Memory B cell (primary cell): ENCODE measurements at regions not wholly inside any gene's neighbourhood (a gene's known extent, or its start where the extent isn't known, plus 50 kb on each side); places are given as distances from the start of the nearest gene placed in this dataset.

Experiments
- ATAC-seq: fragments of 150-1000 bp; cut with Tn5 transposase; 2 replicates; pipeline ENCODE4 v1.10.0; 2021; ENCODE audit warnings: low read depth, mild to moderate bottlenecking, moderate library complexity
- DNase-seq, 2 donors: peaks; one replicate each; pipeline ENCODE4 v3.0.0; 2022; ENCODE audit warnings: low spot score in 2 of 2
- H3K27ac Mint-ChIP-seq: one replicate; pipeline ENCODE4 v1.8.0; 2022; ENCODE audit warnings: mild to moderate bottlenecking, moderate library complexity, mixed read lengths
- H3K27me3 Mint-ChIP-seq: one replicate; pipeline ENCODE4 v1.8.0; 2022; ENCODE audit warnings: mixed read lengths
- H3K36me3 Mint-ChIP-seq: one replicate; pipeline ENCODE4 v1.8.0; 2022; ENCODE audit warnings: mild to moderate bottlenecking, mixed read lengths
- H3K4me1 Mint-ChIP-seq: one replicate; pipeline ENCODE4 v1.8.0; 2022; ENCODE audit warnings: mixed read lengths
- H3K4me3 Mint-ChIP-seq: one replicate; pipeline ENCODE4 v1.8.0; 2022; ENCODE audit warnings: mild to moderate bottlenecking, moderate library complexity, mixed read lengths
- H3K9me3 Mint-ChIP-seq: one replicate; pipeline ENCODE4 v1.8.0; 2022; ENCODE audit warnings: mixed read lengths

DNA sequence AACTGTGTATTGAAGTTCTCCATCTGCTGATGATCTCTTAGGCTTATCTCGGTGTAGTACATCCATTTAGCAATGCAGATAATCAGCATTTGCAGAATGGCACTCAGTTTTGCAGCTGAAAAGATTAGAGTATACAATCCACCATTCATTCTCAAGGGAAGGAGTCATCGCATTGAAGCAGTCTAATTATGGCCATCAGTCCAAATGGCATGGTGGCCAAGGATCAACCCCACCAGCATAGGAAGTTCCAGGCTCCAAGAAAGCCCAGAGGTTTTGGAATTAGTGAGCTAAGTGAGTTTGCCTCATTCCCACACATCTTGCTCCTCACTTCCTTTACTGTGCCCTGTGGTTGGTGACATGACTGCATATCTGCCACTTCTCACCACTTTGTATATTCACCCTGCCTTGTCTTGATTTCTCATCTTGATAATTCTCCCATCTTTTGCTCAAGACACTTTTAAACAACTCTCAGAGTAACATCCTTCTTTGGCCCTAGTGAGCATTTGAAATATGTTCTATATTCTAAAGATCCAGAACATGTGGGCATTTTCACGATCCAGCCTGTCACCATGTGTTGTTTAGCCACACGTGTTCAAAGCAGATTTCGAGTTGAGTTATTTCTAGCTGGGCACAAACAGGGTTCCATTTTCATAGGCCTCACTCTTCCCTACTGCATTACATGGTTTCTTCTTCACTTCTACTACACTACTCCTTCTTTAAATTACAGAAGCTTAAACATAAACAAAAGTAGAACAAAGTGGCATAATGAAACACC is 1119.8 kb downstream of the TSN start:
- Mint-ChIP-seq H3K4me3 (no peak overlapping the region), H3K27ac (no peak overlapping the region), H3K9me3 (peaks cover 4% of the 10 kb centered on the region), H3K27me3 (no peaks in the 10 kb centered on the region), H3K4me1 (no peaks in the 10 kb centered on the region), H3K36me3 (no peaks in the 10 kb centered on the region)
- DNase-seq (no peak), ATAC-seq (no peak)

DNA sequence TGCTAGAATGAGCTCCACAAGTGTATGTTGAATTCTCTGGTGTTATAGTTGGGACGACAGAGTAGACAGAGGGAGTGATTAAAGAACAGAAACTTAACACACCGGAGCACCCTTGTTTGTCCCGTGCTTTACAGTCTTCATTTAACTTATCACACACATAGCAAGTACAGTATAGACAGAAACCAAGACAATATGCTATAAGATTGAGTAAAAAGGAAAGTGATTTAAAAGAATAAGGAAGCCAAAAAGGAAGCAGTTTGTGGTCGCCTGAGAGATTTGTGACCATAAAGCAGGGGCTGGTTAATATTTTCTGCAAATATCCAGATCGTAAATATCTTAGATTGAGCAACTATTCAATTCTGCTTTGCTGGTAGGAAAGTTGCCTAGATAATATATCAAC is 1128.4 kb downstream of the TSN start:
- no peaks in the 10 kb centered on the region for H3K9me3 Mint-ChIP-seq
- H3K4me3 Mint-ChIP-seq, result no peak overlapping the region
- H3K27ac Mint-ChIP-seq, result no peak overlapping the region
- no peaks in the 10 kb centered on the region for H3K36me3 Mint-ChIP-seq
- H3K4me1 Mint-ChIP-seq, result no peaks in the 10 kb centered on the region
- no peaks in the 10 kb centered on the region for H3K27me3 Mint-ChIP-seq
- ATAC-seq, result no peak
- DNase-seq, result no peak

DNA sequence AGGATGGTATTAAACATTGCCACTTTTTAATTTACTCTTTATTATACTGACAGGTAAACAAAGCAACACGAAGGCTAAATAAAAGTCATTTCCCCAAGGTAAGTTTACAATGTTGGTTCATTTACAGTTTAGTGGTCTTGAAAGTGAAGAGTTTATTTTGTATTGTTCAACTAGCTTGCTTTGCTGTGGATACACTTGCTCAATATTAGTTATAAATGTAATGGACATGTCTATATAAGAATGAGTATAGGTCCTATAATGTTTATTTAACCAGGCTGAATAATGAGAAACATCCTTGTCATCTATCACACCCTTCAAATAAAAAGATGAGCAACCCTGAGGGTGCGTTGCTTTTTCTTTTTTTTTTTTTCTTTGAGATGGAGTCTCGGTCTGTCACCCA is 1129.4 kb downstream of the TSN start:
- no peak for ATAC-seq
- Mint-ChIP-seq H3K27ac (no peak overlapping the region), H3K4me1 (no peaks in the 10 kb centered on the region), H3K4me3 (no peak overlapping the region), H3K9me3 (no peaks in the 10 kb centered on the region), H3K27me3 (no peaks in the 10 kb centered on the region), H3K36me3 (no peaks in the 10 kb centered on the region)
- DNase-seq, result no peak

DNA sequence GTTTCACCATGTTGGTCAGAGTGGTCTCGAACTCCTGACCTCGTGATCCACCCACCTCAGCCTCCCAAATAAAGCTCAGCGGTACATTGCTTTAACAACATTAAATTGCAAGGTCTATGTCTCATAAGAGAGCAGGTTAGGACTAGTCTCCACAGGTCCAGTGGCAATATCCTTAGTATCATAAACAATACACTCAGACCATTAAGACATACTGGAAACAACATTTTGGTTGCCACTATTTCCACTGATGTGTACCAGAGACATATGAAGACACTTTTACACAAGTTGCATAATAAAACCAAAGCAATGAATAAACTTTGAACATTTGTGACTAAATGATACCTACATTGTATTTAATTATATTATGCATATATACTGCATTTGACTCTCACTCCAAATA is 1130.0 kb downstream of the TSN start:
- Mint-ChIP-seq H3K4me3 (no peak overlapping the region), H3K36me3 (no peaks in the 10 kb centered on the region), H3K4me1 (no peaks in the 10 kb centered on the region), H3K27me3 (no peaks in the 10 kb centered on the region), H3K9me3 (no peaks in the 10 kb centered on the region), H3K27ac (no peak overlapping the region)
- ATAC-seq (no peak), DNase-seq (no peak)

DNA sequence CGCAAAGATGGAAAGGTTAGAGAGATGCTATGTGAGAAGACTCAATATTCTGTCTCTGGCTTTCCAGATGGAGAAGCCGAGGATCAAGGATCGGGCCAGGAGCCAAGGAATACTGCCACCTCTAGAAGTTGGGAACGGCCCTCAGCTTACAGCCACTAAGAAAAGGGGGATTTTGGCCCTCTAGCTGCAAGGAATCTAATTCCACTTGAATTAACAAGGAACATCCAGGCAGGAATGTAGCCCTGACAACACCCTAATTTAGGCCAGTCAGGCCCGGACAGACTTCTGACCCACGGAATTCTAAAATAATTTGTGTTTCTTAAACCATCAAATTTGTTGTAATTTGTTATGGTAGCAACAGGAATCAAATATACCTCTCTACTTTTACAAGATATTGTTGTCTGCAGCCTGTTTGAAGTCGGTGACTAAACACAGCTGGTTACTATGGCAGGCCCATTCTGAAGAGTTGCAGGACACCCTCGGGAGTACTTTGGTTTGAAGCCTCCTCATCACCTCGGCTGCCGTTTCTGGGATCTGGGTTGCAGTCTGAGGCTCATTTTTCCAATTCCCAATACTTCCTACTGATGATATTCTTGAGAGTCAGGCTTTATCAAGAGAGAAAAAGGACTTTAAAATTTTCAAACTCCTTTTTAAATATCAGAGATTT is 1131.2 kb downstream of the TSN start:
- no peak for ATAC-seq

DNA sequence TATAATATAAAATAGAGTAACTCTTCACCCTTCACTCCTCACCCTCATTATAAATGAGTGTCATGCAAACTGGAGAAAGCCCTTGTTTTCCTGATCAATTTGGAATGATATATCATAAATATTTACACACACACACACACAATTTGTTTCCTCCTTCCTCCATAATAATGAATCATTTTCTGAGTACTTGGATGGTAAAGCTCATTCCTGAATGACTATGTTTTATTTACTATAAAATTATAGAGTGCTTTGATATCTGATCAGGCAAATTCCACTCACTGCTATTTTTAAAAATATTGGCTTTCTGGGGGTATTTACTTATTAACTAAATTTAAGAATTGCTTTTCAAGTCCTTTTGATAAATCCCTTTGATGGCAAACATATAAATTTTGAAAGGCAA is 1125.5 kb upstream of the CNTNAP5 start:
- H3K4me3 Mint-ChIP-seq, result no peak overlapping the region
- ATAC-seq, result no peak
- H3K9me3 Mint-ChIP-seq, result peaks cover 9% of the 10 kb centered on the region
- no peak for DNase-seq
- no peaks in the 10 kb centered on the region for H3K27me3 Mint-ChIP-seq
- no peak overlapping the region for H3K27ac Mint-ChIP-seq
- H3K36me3 Mint-ChIP-seq, result no peaks in the 10 kb centered on the region
- H3K4me1 Mint-ChIP-seq, result no peaks in the 10 kb centered on the region

More for the DNA sequence above, 1131.2 kb downstream of the TSN start:
- no peak for DNase-seq
- Mint-ChIP-seq H3K36me3 (no peaks in the 10 kb centered on the region), H3K27me3 (no peaks in the 10 kb centered on the region), H3K27ac (no peak overlapping the region), H3K4me3 (no peak overlapping the region), H3K4me1 (no peaks in the 10 kb centered on the region), H3K9me3 (no peaks in the 10 kb centered on the region)

DNA sequence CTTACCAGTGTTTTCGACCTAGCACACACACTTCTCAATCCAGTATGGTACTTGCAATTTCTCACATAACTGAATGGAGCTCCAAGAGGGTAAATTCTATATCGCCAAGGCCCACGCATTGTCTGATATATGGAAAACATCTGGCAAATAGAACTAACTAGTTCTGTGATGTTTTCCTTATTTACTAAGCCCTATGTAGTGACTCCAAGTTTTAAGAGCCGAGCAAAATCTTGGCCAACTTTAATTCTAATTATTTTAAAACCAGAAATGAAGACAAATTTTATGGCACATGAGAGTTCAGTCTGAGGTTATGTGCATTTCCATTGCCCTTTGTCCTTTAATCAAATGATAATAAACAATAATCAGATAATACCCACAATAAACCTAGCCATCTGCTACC is 1119.7 kb upstream of the CNTNAP5 start:
- no peaks in the 10 kb centered on the region for H3K4me1 Mint-ChIP-seq
- ATAC-seq, result no peak
- no peak overlapping the region for H3K4me3 Mint-ChIP-seq
- H3K27ac Mint-ChIP-seq, result no peak overlapping the region
- no peaks in the 10 kb centered on the region for H3K27me3 Mint-ChIP-seq
- H3K36me3 Mint-ChIP-seq, result no peaks in the 10 kb centered on the region
- peaks cover 3% of the 10 kb centered on the region for H3K9me3 Mint-ChIP-seq
- no peak for DNase-seq

DNA sequence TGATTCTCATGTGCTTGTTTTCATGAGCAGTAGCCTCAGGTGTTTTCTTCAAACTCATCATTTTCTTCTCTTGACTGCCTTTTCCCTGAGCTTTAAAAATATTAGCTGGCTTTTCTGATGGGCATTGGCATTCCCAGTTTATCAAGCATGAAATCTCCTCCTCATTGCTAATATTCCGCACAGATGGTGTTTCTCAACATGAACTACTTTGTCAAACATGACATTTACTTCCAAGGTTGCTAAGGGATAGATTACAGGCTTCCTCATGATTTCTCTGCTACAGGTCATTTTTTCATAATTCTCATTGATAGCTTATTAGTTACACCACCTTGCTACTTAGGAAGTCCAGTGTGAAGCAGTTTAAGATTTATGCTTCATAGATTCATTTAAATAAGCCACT is 1116.9 kb upstream of the CNTNAP5 start:
- DNase-seq, result no peak
- Mint-ChIP-seq H3K27ac (no peak overlapping the region), H3K36me3 (no peaks in the 10 kb centered on the region), H3K4me1 (no peaks in the 10 kb centered on the region), H3K27me3 (no peaks in the 10 kb centered on the region), H3K9me3 (peaks cover 3% of the 10 kb centered on the region), H3K4me3 (no peak overlapping the region)
- no peak for ATAC-seq

DNA sequence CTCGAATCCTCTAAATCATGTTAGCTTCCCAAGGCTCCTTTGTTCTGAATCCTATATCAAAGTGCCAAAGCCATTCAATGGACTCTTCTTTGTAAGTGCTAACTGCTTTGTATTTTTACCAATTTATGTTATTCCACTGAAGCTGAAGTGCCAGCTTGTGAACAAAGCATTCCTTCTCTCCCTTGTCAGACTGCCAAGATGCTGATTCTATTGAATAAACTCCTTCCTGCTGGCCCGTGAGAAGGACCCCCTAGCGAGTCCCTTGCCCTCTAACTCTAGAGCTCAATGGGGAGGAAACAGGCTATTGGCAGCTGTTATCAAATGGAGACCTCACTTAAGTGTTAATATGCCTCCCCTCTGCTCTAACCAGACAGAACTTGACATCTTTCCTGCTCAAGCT is 1097.9 kb upstream of the CNTNAP5 start:
- DNase-seq, result no peak

DNA sequence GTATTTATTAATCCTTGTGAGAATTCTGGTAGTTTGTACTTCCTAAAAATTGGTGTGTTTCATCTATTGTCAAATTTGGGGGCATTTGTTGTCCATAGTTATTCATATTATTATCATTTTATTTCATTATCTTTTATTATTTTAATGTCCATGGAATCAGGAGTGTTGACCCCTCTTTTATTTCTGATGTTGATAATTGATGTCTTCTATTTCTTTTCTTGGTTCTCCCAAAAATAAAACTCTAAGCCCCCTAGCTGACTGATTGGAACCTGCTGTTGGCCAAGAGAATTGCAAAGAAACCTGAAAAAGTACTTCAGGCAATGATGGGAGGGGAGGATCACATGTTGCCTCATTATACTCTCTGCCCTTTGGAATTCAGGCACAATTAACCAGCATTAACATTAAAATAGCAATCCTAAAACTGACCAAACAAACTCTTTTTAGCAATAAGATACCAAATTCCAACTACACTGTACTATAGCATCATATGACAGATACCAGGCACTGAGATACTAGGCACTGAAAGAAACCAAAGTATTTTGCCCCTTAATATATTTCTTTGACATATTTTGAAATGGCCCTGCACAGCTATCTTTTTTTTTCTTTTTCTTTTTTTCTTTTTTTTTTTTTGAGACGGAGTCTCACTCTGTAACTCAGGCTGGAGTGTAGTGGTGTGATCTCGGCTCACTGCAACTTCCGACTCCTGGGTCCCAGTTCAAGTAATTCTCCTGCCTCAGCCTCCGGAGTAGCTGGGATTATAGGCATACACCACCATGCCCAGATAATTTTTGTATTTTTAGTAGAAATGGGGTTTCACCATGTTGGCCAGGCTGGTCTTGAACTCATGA is 1097.2 kb upstream of the CNTNAP5 start:
- Mint-ChIP-seq H3K36me3 (no peaks in the 10 kb centered on the region), H3K4me1 (no peaks in the 10 kb centered on the region), H3K27ac (no peak overlapping the region), H3K9me3 (peaks cover 7% of the 10 kb centered on the region), H3K27me3 (no peaks in the 10 kb centered on the region), H3K4me3 (no peak overlapping the region)
- no peak for ATAC-seq
- DNase-seq, result no peak

More for the DNA sequence above, 1097.9 kb upstream of the CNTNAP5 start:
- no peaks in the 10 kb centered on the region for H3K4me1 Mint-ChIP-seq
- H3K36me3 Mint-ChIP-seq, result no peaks in the 10 kb centered on the region
- peaks cover 7% of the 10 kb centered on the region for H3K9me3 Mint-ChIP-seq
- H3K27me3 Mint-ChIP-seq, result no peaks in the 10 kb centered on the region
- no peak overlapping the region for H3K27ac Mint-ChIP-seq
- ATAC-seq, result no peak
- no peak overlapping the region for H3K4me3 Mint-ChIP-seq

DNA sequence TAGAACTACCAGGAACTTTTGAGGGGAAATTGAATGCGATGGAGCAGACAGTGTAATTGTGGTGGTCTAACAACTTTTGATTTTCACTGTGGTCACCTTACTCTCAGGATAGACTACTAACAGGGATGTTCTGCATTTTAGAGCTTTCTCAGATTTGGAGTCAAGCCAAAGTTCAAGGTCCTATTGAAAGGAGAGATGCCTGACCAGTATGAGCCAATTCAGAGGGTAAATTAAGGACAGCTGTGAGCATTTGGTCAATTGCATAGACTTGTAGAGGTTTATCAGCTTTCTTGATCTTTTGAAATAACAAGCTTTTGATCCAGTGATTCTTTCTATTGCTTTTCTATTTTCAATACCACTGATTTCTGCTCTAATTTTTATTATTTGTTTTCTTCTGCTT is 1095.7 kb upstream of the CNTNAP5 start:
- no peak for DNase-seq

DNA sequence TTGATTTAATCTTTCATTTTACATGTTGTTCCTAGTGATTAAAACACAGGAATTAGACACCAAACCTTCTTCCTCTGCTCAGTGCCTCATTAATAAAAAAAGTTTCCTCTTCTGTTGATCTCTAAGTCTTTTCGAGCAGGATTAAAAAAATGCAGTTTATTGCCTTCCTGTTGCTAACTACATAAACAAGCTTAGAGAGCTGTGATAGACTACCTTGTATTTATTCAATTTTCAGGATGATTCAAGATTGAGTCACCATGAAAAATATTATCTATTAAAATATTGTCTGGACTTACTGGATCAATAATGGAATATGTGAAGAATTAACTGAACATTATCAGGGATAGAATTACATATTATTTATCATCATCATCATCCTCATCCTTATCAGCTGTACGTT is 1089.6 kb upstream of the CNTNAP5 start:
- ATAC-seq, result no peak
- no peaks in the 10 kb centered on the region for H3K9me3 Mint-ChIP-seq

More for the DNA sequence above, 1095.7 kb upstream of the CNTNAP5 start:
- ATAC-seq, result no peak
- H3K9me3 Mint-ChIP-seq, result peaks cover 7% of the 10 kb centered on the region
- H3K27me3 Mint-ChIP-seq, result no peaks in the 10 kb centered on the region
- no peaks in the 10 kb centered on the region for H3K4me1 Mint-ChIP-seq
- no peak overlapping the region for H3K27ac Mint-ChIP-seq
- H3K36me3 Mint-ChIP-seq, result no peaks in the 10 kb centered on the region
- H3K4me3 Mint-ChIP-seq, result no peak overlapping the region

DNA sequence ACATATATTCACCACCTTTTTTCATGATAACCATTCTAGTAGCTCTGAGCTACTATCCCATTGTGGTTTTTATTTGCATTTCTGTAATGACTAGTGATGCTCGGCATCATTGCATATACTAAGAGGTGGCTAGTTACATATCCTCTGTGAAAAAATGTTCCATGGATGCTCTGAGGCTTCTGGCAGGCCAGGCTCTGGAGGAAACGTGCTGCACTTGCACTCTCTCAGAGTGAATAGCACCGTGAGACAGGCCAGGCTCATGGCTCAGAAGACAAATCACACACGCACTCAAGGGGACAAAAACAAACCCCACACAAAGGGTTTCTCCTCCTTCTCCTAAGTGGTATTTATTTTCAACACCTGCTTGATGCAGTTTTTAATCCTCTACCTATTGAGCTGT is 1085.3 kb upstream of the CNTNAP5 start:
- Mint-ChIP-seq H3K27me3 (no peaks in the 10 kb centered on the region), H3K9me3 (no peaks in the 10 kb centered on the region), H3K27ac (no peak overlapping the region), H3K4me1 (no peaks in the 10 kb centered on the region), H3K4me3 (no peak overlapping the region), H3K36me3 (no peaks in the 10 kb centered on the region)
- DNase-seq (no peak), ATAC-seq (no peak)

More for the DNA sequence above, 1089.6 kb upstream of the CNTNAP5 start:
- H3K4me3 Mint-ChIP-seq, result no peak overlapping the region
- no peaks in the 10 kb centered on the region for H3K36me3 Mint-ChIP-seq
- no peaks in the 10 kb centered on the region for H3K4me1 Mint-ChIP-seq
- H3K27me3 Mint-ChIP-seq, result no peaks in the 10 kb centered on the region
- H3K27ac Mint-ChIP-seq, result no peak overlapping the region
- DNase-seq, result no peak

DNA sequence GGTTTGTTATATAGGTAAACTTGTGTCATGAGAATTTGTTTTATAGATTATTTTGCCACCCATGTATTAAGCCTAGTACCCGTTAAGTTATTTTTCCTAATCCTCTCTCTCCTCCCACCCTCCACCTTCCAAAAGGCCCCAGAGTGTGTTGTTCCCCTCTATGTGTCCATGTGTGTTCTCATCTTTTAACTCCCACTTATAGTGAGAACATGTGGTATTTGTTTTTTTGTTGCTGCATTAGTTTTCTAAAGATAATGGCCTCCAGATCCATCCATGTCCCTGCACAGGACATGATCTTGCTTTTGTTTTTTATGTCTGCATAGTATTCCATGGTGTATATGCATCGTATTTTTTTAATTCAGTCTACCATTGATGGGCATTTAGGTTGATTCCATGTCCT is 1075.6 kb upstream of the CNTNAP5 start:
- ATAC-seq (no peak), DNase-seq (no peak)
- H3K9me3 Mint-ChIP-seq, result peaks cover 11% of the 10 kb centered on the region
- no peaks in the 10 kb centered on the region for H3K27me3 Mint-ChIP-seq
- no peaks in the 10 kb centered on the region for H3K36me3 Mint-ChIP-seq
- no peaks in the 10 kb centered on the region for H3K4me1 Mint-ChIP-seq
- no peak overlapping the region for H3K27ac Mint-ChIP-seq
- H3K4me3 Mint-ChIP-seq, result no peak overlapping the region
